COLO668 (cell line): ENCODE measurements at regions not wholly inside any gene's neighbourhood (a gene's known extent, or its start where the extent isn't known, plus 50 kb on each side); places are given as distances from the start of the nearest gene placed in this dataset.

Experiments used
- DNase-seq: peaks from one replicate; lab custom pipeline; 2025; ENCODE audit not compliant: unreplicated experiment; lab: John Stamatoyannopoulos, UW

DNA sequence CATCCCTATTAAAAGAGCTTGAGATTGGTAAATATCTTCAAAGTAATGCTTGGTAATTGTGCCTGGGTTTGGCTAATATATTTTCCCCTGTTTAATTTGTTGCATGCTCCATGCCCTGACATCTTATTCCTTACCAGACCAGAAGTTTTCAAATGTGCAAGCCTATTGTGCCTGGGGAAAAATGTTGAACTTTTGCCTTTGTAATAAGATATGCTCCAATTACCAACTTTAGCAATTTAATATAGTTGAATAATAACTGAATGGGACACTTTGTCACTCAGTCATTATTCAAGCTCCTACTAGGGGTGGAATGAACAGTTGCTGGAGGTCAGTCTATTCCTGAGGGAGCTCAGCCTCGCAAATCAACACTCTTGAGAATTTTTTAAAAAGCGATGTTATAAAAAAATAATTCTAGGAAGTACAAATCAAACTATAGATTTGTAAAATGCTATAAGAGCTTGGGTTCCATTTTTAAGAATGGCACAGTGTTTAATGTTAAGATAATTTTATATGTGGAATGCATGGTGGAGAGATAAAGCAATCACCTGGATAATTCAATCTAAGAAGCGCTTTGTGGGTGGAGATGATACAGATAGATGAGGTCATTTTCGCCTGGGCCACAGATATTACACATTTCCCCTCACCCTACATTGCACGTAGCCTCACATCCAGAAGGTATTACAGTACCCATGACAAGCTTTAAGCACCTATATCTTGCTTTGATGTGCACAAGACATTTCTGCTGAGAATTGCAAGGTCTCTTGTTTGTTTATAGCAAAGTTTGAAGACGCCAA, 231.8 kb downstream of the PIK3R1 start:
- no peak for DNase-seq

DNA sequence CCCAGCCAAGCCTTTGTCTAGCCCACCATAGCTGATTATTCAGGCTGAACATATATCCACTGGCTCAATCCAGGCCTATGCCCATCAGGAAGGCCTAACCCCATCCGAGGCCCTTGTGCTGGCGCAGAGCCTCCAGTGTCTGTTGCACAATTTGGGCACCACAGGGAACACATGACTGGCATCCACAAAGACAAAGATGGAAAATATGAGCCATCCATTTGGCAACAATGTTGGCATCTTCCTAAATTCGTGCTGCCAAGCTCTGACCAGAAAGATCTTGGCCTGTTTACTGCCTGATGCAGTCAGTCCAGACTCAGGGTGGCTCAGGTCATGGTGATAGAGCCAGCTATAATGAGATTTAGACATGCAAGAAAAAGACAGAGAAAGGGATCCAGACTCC, 233.8 kb downstream of the PIK3R1 start:
- no peak for DNase-seq

DNA sequence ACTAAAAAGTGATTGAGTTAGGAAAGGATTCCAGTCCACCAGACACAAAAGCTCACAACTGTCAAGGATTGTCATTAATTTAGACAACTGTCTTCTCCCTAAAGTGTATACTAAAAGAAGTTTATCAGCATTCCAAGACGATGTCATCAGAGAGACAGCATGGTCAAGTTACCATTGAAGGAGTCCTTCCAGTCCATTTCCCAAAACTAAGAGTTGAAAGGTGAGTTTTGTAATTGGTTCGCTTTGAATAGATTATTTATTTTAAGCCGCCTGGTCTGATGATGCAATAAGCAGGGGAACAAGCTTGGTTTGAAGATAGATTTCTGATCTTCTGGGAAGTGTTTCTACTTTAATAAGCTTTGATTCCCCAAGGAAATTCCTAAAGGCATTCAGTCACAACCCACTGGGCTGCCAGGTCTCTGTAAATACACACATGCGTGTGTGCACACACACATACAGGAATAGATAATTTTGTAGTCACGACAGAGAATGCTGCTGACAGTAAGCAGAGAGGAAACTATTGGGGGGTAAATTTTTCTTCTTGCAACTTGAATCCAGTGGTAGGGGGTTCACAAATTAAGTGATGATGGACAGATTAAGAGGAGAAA, 234.8 kb downstream of the PIK3R1 start:
- no peak for DNase-seq

DNA sequence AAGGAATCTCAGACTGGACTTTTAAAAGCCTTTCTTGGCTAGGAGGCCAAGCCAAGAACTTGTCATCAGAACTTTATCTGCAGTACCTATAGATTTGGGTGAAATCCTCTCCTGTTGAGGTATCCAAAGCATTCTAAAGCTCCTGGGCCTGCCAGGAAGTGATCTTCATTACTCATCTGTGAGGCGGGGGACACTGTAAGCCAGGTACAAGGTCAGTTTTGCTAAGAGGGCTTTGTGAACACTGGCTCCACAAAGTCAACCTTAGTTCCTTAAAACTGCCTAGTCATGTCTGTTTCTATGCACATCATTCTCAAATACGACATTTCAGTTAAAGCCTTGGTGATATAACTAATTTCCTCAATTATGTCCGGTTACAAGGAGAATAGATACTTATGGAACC, 236.7 kb downstream of the PIK3R1 start:
- DNase-seq: no peak

DNA sequence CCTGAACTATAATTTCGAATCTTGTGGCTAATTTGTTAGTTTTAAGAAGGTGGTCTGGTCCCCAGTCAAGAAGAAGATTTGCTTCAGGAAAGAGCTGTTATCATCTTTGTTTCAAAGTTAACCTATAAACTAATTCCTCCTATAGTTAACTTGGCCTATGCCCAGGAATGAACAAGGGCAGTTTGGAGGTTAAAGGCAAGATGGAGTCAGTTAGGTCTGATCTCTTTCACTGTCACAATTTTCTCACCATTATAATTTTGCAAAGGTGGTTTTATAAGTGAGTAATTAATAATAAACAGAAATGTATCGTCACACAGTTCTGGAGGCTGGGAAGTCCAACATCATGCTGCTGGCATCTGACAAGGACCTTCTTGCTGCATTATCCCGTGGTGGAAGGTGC, 238.6 kb downstream of the PIK3R1 start:
- no peak for DNase-seq

DNA sequence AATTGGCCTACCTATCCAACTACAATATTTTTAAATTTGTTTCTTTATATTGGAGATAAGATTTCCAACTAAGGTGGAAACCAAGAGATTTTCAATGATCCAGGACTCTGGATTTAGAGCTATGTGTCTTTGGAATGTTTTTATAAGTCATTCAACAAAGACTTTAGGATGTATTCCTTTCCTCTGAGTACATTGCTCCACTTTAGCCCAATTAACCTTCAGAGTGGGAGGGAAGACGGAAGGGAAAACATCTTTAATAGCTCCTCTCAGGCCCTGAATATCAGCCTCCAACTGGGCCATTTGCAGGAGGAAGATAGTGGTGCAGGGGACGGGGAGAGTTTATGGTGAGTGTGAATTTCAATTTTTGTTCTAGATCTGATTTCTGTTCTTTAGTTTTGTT, 239.2 kb downstream of the PIK3R1 start:
- no peak for DNase-seq

DNA sequence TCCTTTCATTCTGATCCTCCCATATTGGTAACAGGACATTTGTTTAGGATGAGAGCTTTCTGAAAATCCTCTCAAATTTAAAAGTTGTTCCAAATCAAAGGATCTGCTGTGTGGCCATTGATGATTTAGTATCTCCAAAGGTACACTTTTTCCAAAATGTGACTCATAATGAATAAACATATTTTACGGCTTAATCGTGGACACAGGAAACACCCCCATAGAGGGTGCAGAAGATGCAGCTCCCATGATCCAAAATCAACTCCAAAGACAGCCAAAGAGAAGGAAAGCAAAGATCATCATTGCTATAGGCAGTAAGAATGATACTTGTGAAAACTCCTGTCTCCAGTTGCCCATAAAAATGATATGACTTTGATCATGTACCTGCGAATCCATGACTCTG, 239.7 kb downstream of the PIK3R1 start:
- no peak for DNase-seq

DNA sequence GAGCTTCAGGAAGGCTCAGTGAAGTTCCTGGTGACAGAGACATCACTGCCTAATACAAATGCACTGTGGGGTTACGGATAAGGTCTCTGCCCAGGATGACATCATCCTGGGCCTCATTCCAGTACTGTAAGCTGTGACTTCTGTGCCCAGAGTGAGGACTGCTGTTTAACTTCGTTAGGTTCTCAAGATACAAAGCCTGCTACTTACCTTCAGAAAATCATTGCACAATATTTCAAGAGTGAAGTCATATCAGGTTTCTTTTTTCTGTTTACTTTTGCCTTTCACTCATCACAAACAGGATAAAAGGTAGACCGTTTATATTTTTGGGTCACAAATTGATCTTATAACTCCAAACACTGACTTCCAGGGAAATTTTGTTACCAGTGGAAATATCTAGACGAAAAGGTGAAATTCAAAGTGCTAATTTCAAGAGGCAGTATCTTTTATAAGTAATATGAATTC, 241.2 kb downstream of the PIK3R1 start:
- peak; percentile 24 for DNase-seq

DNA sequence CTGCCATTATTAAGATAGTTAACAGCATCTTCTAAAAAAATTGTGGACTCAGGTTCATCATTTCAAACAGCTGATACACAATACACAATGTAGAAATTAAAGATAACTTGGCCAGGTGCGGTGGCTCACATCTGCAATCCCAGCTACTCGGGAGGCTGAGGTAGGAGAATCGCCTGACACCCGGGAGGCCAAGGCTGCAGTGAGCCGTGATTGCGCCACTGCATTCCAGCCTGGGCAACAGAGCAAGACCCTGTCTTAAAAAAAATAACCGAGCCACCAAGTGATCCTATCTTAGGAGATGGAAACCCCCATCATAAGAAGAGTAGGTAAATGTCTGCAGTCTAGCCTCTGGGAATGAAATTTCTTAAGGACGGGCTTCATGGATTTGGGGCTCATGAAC, 241.7 kb downstream of the PIK3R1 start:
- no peak for DNase-seq

DNA sequence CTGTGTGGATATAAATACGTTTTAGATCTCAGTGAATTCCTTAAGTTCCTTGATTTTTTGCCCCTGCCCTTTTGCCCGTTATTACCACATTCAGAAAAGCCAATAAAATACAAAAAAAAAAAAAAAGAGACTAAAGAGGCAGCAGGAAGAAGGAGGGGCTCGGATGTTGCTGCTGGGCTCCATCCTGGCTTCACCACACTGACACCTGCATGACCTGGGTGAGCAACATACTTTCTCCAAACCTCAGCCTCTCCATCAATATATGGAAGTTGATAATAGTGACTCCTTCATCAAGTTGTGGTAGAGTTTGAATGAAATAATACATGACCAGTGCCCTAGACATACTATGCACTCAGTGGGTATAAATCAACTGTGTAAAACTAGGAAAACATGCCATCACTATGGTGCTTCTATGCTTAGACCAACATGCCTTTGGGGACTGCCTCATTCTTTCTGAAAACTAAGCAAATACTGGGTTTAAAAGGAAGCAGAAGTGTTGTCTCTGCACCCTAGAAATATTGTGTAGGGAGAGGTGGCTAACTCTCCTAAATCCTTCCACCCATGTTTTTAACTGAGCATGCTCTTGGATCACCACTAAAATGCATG, 243.0 kb downstream of the PIK3R1 start:
- DNase-seq: no peak

DNA sequence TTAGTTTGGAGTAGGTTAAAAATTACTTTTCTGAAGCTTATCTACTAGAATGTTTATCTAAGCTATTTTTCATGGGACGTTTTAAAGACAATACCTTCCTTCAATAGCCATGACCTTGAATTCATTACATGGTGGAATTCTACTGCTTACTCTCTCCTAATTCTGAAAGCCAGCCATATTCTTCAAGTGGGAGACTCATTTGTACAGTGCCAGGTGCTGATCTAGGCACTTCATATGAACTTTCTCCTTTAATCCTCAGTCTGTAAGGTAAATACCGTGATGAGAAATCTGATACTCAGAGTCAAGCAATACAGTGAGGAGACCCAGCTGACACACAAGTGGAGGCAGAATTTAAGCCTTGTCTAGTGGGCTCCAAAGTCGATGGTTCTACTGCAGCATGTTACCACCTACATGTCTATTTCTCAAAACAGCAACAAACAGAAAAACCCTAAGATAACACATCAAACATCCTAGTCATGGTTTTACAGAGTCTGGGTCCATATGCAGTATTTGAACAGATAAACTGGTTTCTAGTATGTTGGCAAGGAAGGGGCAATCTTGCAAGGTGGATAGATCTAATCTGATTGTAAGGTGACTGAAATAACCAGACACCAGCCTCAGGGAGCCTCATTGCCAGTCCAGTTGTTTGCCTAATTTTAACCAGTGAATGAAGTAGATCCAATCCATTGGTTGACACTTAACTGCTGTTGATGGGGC, 243.7 kb downstream of the PIK3R1 start:
- DNase-seq: peak; percentile 27

DNA sequence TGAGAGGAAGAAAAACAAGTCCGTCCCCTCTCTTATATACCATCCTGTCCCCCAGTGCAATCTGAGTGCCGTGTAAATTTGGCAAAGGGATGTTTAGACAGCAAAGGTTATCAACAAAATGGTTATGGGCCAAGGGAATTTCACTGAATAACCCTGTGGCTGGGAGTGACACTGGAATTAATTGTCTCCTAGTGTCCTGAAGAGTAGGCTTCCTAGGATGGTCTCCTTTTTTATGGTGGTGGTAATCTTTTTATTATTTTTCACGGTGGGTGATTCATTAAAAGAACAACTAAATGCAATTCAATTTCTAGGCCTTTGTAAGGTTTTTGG, 244.2 kb downstream of the PIK3R1 start:
- no peak for DNase-seq

DNA sequence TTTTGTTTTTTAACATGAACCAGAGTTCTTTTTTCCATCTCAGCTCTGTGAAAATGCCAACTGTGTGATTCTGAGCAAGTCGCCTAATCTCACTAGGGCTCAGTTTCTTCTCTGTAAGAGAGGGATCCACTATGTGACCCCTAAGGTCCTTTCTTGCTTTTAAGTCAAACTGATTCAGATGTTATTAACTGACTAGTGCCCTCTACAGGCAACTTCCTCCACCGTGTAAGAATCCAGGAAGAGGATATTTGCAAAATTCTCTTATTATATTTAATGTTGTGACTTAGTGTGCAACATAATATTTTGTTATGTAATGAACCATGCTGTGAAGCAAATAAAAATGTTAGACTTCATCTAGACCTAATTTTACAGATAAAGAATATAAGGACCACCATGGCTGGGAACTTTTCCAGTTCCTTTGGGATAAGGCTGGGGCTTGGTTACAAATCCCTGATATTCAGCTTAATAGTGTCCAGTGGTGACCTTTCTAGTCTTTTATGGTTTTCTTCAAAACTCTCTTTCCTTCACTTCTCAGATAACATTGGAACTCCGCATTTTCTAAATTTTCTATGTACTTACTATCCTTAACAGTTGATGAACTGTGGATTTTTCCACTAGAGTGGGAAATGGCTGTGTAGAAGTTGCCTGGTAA, 244.7 kb downstream of the PIK3R1 start:
- DNase-seq: peak; percentile 3

DNA sequence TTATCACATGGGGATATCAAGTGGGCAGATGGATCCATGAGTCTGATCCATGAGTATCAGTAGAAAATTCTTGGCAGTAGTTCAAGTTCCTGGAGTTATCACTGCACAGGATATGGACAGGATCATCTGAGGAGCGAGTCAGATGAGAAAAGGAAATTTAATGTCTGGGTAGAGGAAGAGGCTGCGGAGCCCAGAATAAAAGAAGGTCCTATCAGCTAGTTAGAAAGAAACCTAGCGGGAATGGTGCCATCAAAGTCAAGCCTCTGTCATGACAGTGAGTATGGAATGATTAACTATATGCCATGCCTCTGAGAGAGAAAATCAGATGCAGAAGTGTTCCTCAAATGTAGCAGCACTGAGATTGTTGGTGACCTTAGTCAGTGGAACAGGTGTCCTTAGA, 248.1 kb downstream of the PIK3R1 start:
- DNase-seq: no peak

DNA sequence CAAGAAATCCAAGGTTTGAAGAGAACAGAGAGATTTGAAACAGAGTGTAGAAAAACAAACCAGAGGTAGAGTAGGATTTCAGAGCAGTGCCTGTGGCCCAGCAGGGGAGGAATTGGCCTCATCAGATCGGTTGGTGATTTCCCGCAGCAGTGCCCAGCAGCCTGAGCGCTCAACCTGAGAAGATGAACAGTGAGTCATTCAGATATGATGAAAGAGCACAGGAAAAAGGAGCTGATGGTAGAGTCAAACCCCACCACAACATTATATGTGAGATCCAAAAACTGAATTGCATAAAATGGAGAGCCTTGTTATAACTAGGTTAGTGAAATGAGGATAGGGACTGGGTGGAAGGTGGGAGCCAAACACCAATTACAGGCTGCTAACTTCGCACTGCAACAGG, 248.9 kb downstream of the PIK3R1 start:
- DNase-seq: no peak

DNA sequence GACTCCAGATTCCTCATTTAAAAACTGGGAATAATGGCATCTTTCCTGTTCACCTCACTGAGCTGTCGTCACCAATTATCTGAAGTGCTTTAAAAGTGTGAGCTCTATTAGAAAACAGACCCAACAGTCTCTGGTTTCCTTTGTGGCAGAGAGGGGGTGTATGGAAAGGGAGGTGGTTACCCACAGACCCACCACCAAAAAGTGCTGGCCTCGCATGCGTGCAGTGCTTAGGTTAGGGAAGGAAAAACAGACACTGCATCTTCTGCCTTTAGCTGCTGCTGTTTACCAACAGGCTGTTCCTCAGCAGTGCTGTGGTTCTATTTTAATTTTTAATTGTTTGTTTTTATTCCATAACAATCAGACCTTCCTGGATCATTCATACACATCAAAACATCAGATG, 249.6 kb downstream of the PIK3R1 start:
- no peak for DNase-seq

DNA sequence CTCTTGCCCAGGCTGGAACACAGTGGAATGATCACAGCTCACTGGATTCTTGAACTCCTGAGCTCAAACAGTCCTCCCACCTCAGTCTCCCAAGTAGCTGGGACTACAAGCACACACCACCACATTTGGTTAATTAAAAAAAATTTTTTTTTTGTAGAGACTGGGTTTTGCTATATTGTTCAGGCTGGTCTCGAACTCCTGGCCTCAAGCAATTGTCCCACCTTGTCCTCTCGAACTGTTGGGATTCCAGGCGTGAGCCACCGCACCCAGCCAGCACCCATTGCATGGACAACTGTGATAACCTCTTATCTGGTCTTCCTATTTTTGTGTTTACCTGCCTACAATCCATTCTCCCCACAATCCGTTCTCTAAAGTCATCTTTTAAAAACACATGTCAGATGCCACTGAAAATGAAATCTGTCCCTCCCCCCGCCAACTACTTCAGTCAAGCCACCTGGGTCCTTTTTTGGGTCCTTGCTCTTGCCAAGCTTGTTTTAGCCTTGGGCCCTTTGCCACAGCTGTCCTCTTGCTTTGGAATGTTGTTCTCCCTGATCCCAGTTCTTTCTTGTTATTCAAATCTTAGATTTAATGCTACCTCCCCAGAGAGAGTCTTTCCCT, 250.5 kb downstream of the PIK3R1 start:
- DNase-seq: no peak

DNA sequence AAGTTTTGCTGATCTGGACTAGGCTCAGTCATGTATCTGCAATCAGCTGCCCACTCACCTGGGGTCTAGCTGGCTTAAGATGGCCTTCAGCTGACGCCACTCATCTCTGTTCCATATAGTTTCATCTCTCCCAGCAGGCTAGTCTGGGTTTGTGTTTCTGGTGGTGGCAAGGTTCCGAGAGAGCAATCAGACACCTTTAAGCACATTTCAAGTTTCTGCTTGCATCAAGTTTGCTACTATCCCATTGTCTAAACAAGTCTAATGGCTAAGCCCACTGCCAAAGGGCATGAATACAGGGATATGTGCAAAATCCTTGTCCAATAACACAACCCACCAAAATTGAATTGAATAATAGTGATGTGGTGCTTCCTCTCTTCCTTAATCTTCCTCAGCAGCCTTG, 251.7 kb downstream of the PIK3R1 start:
- no peak for DNase-seq

DNA sequence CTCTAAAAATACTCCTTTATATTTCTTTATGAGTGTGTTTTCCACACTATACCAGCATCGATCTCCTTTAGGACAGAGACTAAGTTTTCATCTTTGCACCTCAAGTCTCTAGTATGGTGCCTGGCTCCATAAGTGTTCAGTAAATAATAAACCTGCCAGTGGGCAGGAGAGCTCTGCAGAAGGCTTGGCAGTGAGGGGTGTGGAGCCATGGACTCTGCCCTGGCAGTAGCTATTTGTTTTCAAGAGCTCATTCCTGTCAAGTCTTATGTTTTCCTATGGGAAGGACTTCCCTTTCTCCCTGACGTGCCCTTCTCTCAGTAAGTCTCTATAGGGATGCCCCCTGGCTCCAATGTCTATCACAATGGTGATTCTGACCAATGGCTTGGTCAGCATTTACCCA, 252.2 kb downstream of the PIK3R1 start:
- no peak for DNase-seq

DNA sequence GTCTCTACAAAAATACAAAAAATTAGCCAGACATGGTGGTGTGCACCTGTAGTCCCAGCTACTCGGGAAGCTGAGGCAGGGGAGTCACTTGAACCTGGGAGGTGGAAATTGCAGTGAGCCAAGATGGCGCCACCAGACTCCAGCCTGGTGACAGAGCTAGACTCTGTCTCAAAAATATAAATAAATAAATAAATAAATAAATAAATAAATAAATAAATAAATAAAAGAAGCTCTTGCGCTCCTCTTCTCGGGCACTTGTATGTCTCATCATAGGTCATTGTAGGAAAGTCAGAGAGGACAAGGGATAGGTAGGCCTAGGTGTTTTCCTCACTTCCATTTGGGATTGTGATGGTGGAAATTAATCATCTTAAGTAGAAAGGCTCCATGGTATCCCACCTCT, 252.8 kb downstream of the PIK3R1 start:
- no peak for DNase-seq

DNA sequence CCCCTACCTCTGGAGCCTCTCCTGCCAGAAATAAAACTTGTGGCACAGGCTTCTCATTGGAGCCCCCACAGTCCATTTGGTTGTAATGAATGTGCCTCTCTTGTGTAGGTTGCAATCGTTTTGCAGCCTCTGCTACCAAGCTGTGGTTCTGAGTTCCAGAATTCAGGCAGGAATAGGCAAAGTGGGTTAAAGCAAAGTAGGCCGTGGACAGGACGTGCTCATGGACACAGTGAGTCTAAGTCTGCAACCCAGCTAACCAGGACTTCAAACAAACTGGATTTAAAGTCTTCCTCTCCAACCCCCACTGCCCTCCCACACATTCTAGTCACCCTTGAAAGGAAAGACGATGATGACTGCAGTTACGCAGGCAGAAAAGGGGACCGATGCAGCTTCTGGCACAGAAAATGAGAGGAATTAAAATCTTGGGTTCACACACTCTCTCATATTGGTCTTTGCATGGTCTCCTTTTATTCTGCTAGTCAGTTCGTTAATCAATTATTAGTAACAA, 260.0 kb downstream of the PIK3R1 start:
- no peak for DNase-seq
